ENCODE measurements at regions not wholly inside any gene's neighbourhood (a gene's known extent, or its start where the extent isn't known, plus 50 kb on each side); places are given as distances from the start of the nearest gene placed in this dataset.

DNA sequence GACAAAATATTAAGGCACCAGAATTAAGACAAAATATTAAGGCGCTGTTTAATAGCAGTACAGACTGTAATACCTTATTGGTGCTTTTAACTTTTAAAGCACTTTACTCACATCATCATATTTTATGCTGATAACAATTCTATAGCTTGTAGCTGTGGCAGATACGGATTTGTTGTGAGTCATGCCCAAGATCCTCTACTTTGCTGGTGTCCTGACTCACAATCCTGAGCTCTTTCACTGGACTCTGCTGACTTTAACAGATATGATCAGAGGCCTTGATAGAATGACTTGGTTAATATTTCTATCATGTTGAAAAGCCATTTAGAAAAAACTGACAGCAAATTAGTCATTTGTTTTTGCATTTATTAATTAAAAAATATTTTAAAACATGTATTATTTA, 99.0 kb upstream of the PKP2 start:
- Histone ChIP-seq H3K27me3 (ENCODE audit: control insufficient read depth in 1 of 2, insufficient read depth in 2 of 2, low read length in 2 of 2) (no peaks in the 10 kb centered on the region), H3K4me1 (ENCODE audit: insufficient read depth, low read length) (no peaks in the 10 kb centered on the region), H4K20me1 (ENCODE audit: insufficient read depth, low read length) (no peaks in the 10 kb centered on the region), H3K27ac (ENCODE audit: extremely low read length, insufficient read depth, low read length) (no peak overlapping the region), H3K9ac (ENCODE audit: insufficient read depth, low read depth, low read length) (no peak overlapping the region), H3K4me3 (replicated peaks in 1 of 3; ENCODE audit: insufficient read depth in 1 of 3, low read depth in 2 of 3, low read length in 3 of 3) (no peak overlapping the region), H3K9me3 (ENCODE audit: low read length) (no peaks in the 10 kb centered on the region), H3K4me2 (ENCODE audit: low read depth, low read length) (no peak overlapping the region), H3K79me2 (ENCODE audit: insufficient read depth, low read length) (no peaks in the 10 kb centered on the region), H2AFZ (ENCODE audit: low read length) (no peak overlapping the region), H3K36me3 (replicated peaks in 1 of 2; ENCODE audit: control insufficient read depth in 1 of 2, insufficient read depth in 2 of 2, low read length in 2 of 2) (no peaks in the 10 kb centered on the region)
- WGBS (ENCODE audit: low lambda C conversion rate): 2% methylated on average over 2 of the region's 2 CpGs
- intact Hi-C loops (cut with micrococcal nuclease; ENCODE audit: unreplicated experiment): no loop called here
- in situ Hi-C loops (cut with HindIII; ENCODE audit: extremely low pct_ligation_motif_present, low pct_unique_long_range_greater_than_20kb): no loop called here
- ChIA-PET CTCF (ENCODE audit: low intra/inter-chr PET ratio, low total read pairs) (no interaction called here), POLR2A (no interaction called here)
- no peak for DNase-seq (ENCODE audit: low spot score)
- no TSS peak for BruUV-seq (replicated peaks)
- TF ChIP-seq, protein P1, sequence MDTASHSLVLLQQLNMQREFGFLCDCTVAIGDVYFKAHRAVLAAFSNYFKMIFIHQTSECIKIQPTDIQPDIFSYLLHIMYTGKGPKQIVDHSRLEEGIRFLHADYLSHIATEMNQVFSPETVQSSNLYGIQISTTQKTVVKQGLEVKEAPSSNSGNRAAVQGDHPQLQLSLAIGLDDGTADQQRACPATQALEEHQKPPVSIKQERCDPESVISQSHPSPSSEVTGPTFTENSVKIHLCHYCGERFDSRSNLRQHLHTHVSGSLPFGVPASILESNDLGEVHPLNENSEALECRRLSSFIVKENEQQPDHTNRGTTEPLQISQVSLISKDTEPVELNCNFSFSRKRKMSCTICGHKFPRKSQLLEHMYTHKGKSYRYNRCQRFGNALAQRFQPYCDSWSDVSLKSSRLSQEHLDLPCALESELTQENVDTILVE (CRISPR knock-in tag; IDR thresholded peaks at IDR 0.05): no peak
- TF ChIP-seq MAFK (conservative IDR thresholded peaks at IDR 0.05 in 1 of 2, IDR thresholded peaks at IDR 0.05 in 1 of 2; ENCODE audit: low read length in 2 of 2) (0 out of 4 replicates have a peak, but pooled peaks of 1 of the 2 experiments have one; percentile 4), POLR2AphosphoS5 (IDR thresholded peaks at IDR 0.05; ENCODE audit: low read depth, low read length) (no peak)
- no peak for FAIRE-seq
- ATAC-seq: no peak

DNA sequence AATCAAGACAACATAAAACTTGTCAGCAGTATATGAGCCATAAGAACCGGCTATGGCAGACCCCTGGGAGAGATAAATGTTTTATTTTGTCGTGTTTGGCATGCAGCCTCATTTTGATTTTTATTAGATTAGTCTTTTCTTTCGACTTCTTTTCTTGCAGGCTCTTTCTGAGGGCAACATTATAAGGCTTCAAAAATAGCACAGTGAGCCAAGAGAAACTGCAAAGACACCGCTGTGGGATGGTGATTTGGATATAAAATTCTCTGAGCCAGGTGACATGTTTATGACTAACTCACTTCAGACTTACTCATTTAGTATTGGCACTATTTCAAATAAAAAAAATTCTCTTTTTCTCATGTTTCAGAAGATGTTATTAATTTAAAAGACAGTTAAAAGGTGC, 96.8 kb upstream of the PKP2 start:
- no peak overlapping the region for H3K9ac ChIP-seq (ENCODE audit: insufficient read depth, low read depth, low read length)
- ATAC-seq (no peak), FAIRE-seq (no peak), DNase-seq (ENCODE audit: low spot score) (no peak)
- no peak overlapping the region for H2AFZ ChIP-seq (ENCODE audit: low read length)
- no peaks in the 10 kb centered on the region for H4K20me1 ChIP-seq (ENCODE audit: insufficient read depth, low read length)
- H3K9me3 ChIP-seq (ENCODE audit: low read length): no peaks in the 10 kb centered on the region
- H3K27ac ChIP-seq (ENCODE audit: extremely low read length, insufficient read depth, low read length): no peak overlapping the region
- H3K27me3 ChIP-seq (ENCODE audit: control insufficient read depth in 1 of 2, insufficient read depth in 2 of 2, low read length in 2 of 2): no peaks in the 10 kb centered on the region
- BruUV-seq (replicated peaks): no TSS peak
- H3K79me2 ChIP-seq (ENCODE audit: insufficient read depth, low read length): no peaks in the 10 kb centered on the region
- H3K36me3 ChIP-seq (replicated peaks in 1 of 2; ENCODE audit: control insufficient read depth in 1 of 2, insufficient read depth in 2 of 2, low read length in 2 of 2): no peaks in the 10 kb centered on the region
- in situ Hi-C loops (cut with HindIII; ENCODE audit: extremely low pct_ligation_motif_present, low pct_unique_long_range_greater_than_20kb): no loop called here
- ChIA-PET POLR2A (no interaction called here), CTCF (ENCODE audit: low intra/inter-chr PET ratio, low total read pairs) (no interaction called here)
- no peak overlapping the region for H3K4me3 ChIP-seq (replicated peaks in 1 of 3; ENCODE audit: insufficient read depth in 1 of 3, low read depth in 2 of 3, low read length in 3 of 3)
- no peak overlapping the region for H3K4me2 ChIP-seq (ENCODE audit: low read depth, low read length)
- intact Hi-C loops (cut with micrococcal nuclease; ENCODE audit: unreplicated experiment): no loop called here
- H3K4me1 ChIP-seq (ENCODE audit: insufficient read depth, low read length): no peaks in the 10 kb centered on the region
- under 1% methylated on average over 4 of the region's 4 CpGs for WGBS (ENCODE audit: low lambda C conversion rate)
- TF ChIP-seq, protein P2, sequence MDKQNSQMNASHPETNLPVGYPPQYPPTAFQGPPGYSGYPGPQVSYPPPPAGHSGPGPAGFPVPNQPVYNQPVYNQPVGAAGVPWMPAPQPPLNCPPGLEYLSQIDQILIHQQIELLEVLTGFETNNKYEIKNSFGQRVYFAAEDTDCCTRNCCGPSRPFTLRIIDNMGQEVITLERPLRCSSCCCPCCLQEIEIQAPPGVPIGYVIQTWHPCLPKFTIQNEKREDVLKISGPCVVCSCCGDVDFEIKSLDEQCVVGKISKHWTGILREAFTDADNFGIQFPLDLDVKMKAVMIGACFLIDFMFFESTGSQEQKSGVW (CRISPR knock-in tag; IDR thresholded peaks at IDR 0.05; ENCODE audit: borderline replicate concordance): no peak
- TF ChIP-seq SUZ12 (IDR thresholded peaks at IDR 0.05; ENCODE audit: low read depth, low read length): no peak
- no peak for TF ChIP-seq ZNF75D (CRISPR knock-in tag; IDR thresholded peaks at IDR 0.05; ENCODE audit: borderline replicate concordance)
- no peak for TF ChIP-seq YEATS4 (CRISPR knock-in tag; IDR thresholded peaks at IDR 0.05; ENCODE audit: borderline replicate concordance)
- TF ChIP-seq ZKSCAN1 (IDR thresholded peaks at IDR 0.05; ENCODE audit: low read length): no peak
- TF ChIP-seq, protein P3, sequence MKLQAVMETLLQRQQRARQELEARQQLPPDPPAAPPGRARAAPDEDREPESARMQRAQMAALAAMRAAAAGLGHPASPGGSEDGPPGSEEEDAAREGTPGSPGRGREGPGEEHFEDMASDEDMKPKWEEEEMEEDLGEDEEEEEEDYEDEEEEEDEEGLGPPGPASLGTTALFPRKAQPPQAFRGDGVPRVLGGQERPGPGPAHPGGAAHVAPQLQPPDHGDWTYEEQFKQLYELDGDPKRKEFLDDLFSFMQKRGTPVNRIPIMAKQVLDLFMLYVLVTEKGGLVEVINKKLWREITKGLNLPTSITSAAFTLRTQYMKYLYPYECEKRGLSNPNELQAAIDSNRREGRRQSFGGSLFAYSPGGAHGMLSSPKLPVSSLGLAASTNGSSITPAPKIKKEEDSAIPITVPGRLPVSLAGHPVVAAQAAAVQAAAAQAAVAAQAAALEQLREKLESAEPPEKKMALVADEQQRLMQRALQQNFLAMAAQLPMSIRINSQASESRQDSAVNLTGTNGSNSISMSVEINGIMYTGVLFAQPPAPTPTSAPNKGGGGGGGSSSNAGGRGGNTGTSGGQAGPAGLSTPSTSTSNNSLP (IDR thresholded peaks at IDR 0.05; ENCODE audit: low read depth, low read length): no peak
- TF ChIP-seq, protein P4, sequence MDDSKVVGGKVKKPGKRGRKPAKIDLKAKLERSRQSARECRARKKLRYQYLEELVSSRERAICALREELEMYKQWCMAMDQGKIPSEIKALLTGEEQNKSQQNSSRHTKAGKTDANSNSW (CRISPR knock-in tag; IDR thresholded peaks at IDR 0.05; ENCODE audit: borderline replicate concordance): no peak
- TF ChIP-seq, protein P5, sequence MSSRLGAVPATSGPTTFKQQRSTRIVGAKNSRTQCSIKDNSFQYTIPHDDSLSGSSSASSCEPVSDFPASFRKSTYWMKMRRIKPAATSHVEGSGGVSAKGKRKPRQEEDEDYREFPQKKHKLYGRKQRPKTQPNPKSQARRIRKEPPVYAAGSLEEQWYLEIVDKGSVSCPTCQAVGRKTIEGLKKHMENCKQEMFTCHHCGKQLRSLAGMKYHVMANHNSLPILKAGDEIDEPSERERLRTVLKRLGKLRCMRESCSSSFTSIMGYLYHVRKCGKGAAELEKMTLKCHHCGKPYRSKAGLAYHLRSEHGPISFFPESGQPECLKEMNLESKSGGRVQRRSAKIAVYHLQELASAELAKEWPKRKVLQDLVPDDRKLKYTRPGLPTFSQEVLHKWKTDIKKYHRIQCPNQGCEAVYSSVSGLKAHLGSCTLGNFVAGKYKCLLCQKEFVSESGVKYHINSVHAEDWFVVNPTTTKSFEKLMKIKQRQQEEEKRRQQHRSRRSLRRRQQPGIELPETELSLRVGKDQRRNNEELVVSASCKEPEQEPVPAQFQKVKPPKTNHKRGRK (CRISPR knock-in tag; IDR thresholded peaks at IDR 0.05): no peak
- TF ChIP-seq EZH2 (conservative IDR thresholded peaks at IDR 0.05; ENCODE audit: low read depth, low read length): no peak
- TF ChIP-seq, protein P6, sequence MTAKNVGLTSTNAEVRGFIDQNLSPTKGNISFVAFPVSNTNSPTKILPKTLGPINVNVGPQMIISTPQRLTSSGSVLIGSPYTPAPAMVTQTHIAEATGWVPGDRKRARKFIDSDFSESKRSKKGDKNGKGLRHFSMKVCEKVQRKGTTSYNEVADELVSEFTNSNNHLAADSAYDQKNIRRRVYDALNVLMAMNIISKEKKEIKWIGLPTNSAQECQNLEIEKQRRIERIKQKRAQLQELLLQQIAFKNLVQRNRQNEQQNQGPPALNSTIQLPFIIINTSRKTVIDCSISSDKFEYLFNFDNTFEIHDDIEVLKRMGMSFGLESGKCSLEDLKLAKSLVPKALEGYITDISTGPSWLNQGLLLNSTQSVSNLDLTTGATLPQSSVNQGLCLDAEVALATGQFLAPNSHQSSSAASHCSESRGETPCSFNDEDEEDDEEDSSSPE (CRISPR knock-in tag; IDR thresholded peaks at IDR 0.05): no peak
